Prostate gland (tissue), 2 donors: ENCODE measurements at regions not wholly inside any gene's neighbourhood (a gene's known extent, or its start where the extent isn't known, plus 50 kb on each side); places are given as distances from the start of the nearest gene placed in this dataset.
"Not testable (repeated sequence)": the region's sequence is repeated elsewhere in the genome, so short reads cannot be mapped to it uniquely, and the experiment has no call there.

Experiments used
- DNase-seq: peaks from one replicate; pipeline ENCODE4 v3.0.0-alpha.2; 2019; ENCODE audit warnings: low spot score
- H3K27ac ChIP-seq, 2 donors: fragments of 200-600 bp; sonication (generic); 2 replicates each; pipeline ENCODE4 v1.5.1; 2017 to 2019
- H3K27me3 ChIP-seq: fragments of 200-600 bp; sonication (generic); replicated peaks from 2 replicates; pipeline ENCODE4 v1.5.1; 2019; ENCODE audit not compliant: insufficient read depth
- H3K36me3 ChIP-seq, 2 donors: fragments of 200-600 bp; sonication (generic); 1 replicate in 1 of 2; 2 replicates in 1 of 2; pipeline versions ENCODE4 v1.5.1 to v1.8.1; 2017 to 2019
- H3K4me1 ChIP-seq: fragments of 200-600 bp; sonication (generic); replicated peaks from 2 replicates; pipeline ENCODE4 v1.5.1; 2019
- H3K4me3 ChIP-seq, 2 donors: fragments of 200-600 bp; sonication (generic); 2 replicates each; pipeline ENCODE4 v1.5.1; 2017 to 2019
- H3K9me3 ChIP-seq: fragments of 200-600 bp; sonication (generic); 2 replicates; pipeline ENCODE4 v1.5.1; 2017
- POLR2A ChIP-seq: fragments of 450-650 bp; IDR thresholded peaks from one replicate; pipeline ENCODE4 v1.6.1; 2016; ENCODE audit warnings: antibody characterized with exemption, mild to moderate bottlenecking
- POLR2AphosphoS5 ChIP-seq: sonication (generic); formaldehyde crosslinking; IDR thresholded peaks from one replicate; pipeline ENCODE4 v1.6.1; 2017; ENCODE audit warnings: antibody characterized with exemption
- WGBS: methylation state at CpG from one replicate; pipeline ENCODE4 v1.1.5; 2018; 5-methylcytosine and 5-hydroxymethylcytosine counted together
- intact Hi-C: fragments of 100-400 bp; cut with DNase I; formaldehyde crosslinking; loops from one replicate; pipeline ENCODE4 v1.14.2; 2022
- TF ChIP-seq, protein P1 (sequence below), 4 experiments: fragments of 200-600 bp in 2 of 4; fragments of 450-650 bp in 2 of 4; sonication (generic) in 2 of 4; IDR thresholded peaks; 1 replicate in 3 of 4; 2 replicates in 1 of 4; pipeline ENCODE4 v1.5.1; 2016 to 2019; ENCODE audit warnings: antibody characterized with exemption in 4 of 4, mild to moderate bottlenecking in 2 of 4, moderate library complexity in 2 of 4

DNA sequence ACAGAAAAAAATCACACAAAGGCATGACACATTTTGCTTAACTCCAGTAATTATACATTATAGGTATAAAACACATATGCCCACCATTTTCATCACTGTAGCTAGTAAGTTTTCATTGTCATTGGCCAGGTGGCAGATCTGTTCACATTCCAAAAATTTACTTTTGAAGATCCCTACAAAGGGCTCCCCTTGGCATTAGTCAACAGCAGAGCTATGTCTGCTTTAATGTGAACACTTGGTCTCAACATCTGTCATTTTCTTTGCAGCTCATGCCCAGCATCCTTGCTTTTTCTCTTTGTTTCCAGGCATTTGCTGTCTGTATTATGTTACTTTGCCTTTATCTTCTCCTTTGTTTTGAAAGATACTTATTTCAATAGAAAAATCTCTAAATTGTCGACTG is 519.1 kb upstream of the FOXG1 start:
- DNase-seq, result no peak
- H3K4me1 ChIP-seq, result no peaks in the 10 kb centered on the region
- no peak overlapping the region for H3K27ac ChIP-seq
- H3K9me3 ChIP-seq, result no peaks in the 10 kb centered on the region
- WGBS, result 63% methylated on average over 1 of the region's 1 CpG
- no peak for TF ChIP-seq POLR2A
- no peak for TF ChIP-seq POLR2AphosphoS5
- TF ChIP-seq, protein P1, sequence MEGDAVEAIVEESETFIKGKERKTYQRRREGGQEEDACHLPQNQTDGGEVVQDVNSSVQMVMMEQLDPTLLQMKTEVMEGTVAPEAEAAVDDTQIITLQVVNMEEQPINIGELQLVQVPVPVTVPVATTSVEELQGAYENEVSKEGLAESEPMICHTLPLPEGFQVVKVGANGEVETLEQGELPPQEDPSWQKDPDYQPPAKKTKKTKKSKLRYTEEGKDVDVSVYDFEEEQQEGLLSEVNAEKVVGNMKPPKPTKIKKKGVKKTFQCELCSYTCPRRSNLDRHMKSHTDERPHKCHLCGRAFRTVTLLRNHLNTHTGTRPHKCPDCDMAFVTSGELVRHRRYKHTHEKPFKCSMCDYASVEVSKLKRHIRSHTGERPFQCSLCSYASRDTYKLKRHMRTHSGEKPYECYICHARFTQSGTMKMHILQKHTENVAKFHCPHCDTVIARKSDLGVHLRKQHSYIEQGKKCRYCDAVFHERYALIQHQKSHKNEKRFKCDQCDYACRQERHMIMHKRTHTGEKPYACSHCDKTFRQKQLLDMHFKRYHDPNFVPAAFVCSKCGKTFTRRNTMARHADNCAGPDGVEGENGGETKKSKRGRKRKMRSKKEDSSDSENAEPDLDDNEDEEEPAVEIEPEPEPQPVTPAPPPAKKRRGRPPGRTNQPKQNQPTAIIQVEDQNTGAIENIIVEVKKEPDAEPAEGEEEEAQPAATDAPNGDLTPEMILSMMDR (IDR thresholded peaks at IDR 0.05), result no peak
- intact Hi-C loops, result no loop called here
- no peaks in the 10 kb centered on the region for H3K27me3 ChIP-seq
- H3K4me3 ChIP-seq, result no peak overlapping the region
- H3K36me3 ChIP-seq, result no peaks in the 10 kb centered on the region

DNA sequence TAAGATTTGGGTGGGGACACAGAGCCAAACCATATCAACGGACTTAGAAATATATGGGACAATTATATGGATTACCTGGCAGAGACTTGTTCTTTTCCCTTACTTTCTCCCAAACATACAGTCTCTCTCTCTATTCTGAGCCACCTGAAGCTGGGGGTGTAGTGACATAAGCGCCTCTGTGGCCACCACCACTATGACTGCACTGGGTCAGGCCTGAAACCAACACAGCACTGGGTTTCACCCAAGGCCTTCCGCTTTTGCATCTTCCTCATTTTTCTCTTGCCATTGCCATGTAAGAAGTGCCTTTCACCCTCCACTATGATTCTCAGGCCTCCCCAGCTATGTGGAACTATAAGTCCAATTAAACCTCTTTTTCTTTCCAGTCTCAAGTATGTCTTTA is 514.5 kb upstream of the FOXG1 start:
- 92% methylated on average over 3 of the region's 3 CpGs for WGBS
- H3K9me3 ChIP-seq, DNase-seq, H3K4me1 ChIP-seq, H3K27me3 ChIP-seq, intact Hi-C loops, H3K4me3 ChIP-seq, H3K27ac ChIP-seq, H3K36me3 ChIP-seq: not testable (repeated sequence)

DNA sequence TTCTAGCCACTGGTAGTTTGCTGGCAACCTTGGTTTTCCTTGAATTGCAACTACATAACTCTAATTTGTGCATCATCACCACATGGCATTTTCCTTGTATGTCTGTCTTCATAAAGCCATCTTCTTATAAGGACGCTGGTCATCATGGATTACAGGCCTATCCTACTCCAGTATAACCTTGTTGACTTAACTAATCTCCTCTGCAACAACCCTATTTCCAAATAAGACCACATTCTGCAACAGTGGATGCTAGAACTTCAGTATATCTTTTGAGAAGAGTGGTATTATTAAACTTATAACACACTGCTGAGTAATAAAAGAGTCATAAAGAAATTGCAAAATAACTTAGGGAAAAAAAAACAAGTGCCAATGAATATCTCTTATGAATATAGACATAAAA is 511.8 kb upstream of the FOXG1 start:
- Histone ChIP-seq H3K36me3 (no peaks in the 10 kb centered on the region), H3K27me3 (no peaks in the 10 kb centered on the region), H3K9me3 (no peaks in the 10 kb centered on the region), H3K4me3 (no peak overlapping the region), H3K4me1 (no peaks in the 10 kb centered on the region), H3K27ac (no peak overlapping the region)
- intact Hi-C loops, result no loop called here
- WGBS, result 79% methylated on average over 1 of the region's 1 CpG
- TF ChIP-seq POLR2AphosphoS5 (no peak), POLR2A (no peak)
- TF ChIP-seq, protein P1 (IDR thresholded peaks at IDR 0.05), result no peak
- no peak for DNase-seq

DNA sequence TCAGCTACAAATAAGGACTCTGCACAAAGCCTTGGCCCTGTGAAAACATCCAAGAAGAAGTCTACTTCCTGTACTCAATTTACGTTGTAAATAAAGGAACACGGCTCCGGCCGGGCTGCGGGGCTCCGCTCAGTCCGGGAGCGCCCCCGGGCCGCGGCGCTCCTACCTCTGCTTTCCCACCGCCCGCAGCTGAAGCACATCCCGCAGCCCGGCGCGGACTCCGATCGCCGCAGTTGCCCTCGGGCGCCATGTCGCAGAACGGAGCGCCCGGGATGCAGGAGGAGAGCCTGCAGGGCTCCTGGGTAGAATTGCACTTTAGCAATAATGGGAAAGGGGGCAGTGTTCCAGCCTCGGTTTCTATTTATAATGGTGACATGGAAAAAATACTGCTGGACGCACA is 502.3 kb upstream of the FOXG1 start:
- Histone ChIP-seq H3K9me3 (no peaks in the 10 kb centered on the region), H3K27me3 (no peaks in the 10 kb centered on the region), H3K4me3 (no peak overlapping the region), H3K27ac (no peak overlapping the region), H3K4me1 (no peaks in the 10 kb centered on the region), H3K36me3 (no peaks in the 10 kb centered on the region)
- no peak for DNase-seq
- intact Hi-C loops, result no loop called here
- TF ChIP-seq POLR2AphosphoS5 (no peak), POLR2A (no peak)
- TF ChIP-seq, protein P1 (IDR thresholded peaks at IDR 0.05), result no peak
- WGBS, result 69% methylated on average over 29 of the region's 29 CpGs

DNA sequence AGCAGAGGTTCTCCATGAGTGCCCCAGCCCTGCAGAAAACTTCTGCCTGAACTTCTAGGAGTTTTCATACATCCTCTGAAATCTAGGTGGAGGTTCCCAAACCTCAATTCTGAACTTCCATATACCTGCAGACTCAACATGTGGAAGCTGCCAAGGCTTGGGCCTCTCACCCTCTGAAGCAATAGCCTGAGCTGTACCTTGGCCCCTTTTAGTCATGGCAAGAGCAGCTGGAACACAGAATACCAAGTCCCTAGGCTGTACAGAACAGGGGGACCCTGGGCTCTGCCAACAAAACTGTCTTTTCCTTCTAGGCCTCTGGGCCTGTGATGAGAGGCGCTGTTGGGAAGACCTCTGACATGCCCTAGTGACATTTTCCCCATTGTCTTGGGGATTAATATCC is 494.3 kb upstream of the FOXG1 start:
- Histone ChIP-seq H3K27ac (no peak overlapping the region), H3K9me3 (no peaks in the 10 kb centered on the region), H3K4me3 (no peak overlapping the region), H3K27me3 (no peaks in the 10 kb centered on the region), H3K4me1 (no peaks in the 10 kb centered on the region), H3K36me3 (no peaks in the 10 kb centered on the region)
- no peak for DNase-seq
- no peak for TF ChIP-seq POLR2AphosphoS5
- TF ChIP-seq, protein P1 (IDR thresholded peaks at IDR 0.05), result no peak
- TF ChIP-seq POLR2A, result no peak
- intact Hi-C loops, result no loop called here
- 69% methylated on average over 1 of the region's 1 CpG for WGBS
